ENCODE measurements at regions not wholly inside any gene's neighbourhood (a gene's known extent, or its start where the extent isn't known, plus 50 kb on each side); places are given as distances from the start of the nearest gene placed in this dataset.

DNA sequence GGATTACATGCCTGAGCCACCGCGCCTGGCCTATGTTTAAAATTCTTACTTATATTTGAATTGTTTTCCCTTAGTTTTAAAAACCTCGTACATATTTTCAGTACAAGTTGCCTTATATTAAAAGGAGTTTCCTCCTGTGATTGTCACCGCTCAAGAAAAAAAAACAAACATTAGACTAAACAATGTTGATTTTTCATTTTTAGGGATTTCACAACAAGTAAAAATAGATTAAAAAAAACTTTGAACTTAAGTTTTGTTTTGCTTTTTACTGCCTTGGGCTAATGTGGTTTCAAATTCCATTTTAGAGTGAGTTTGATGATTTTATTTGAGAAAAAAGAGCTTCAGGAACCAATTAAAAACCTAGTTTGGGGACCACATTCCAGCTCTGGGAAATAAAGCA, 1196.6 kb upstream of the CDH18 start:
- TF ChIP-seq, protein P1, sequence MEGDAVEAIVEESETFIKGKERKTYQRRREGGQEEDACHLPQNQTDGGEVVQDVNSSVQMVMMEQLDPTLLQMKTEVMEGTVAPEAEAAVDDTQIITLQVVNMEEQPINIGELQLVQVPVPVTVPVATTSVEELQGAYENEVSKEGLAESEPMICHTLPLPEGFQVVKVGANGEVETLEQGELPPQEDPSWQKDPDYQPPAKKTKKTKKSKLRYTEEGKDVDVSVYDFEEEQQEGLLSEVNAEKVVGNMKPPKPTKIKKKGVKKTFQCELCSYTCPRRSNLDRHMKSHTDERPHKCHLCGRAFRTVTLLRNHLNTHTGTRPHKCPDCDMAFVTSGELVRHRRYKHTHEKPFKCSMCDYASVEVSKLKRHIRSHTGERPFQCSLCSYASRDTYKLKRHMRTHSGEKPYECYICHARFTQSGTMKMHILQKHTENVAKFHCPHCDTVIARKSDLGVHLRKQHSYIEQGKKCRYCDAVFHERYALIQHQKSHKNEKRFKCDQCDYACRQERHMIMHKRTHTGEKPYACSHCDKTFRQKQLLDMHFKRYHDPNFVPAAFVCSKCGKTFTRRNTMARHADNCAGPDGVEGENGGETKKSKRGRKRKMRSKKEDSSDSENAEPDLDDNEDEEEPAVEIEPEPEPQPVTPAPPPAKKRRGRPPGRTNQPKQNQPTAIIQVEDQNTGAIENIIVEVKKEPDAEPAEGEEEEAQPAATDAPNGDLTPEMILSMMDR (IDR thresholded peaks at IDR 0.05; ENCODE audit: borderline replicate concordance, extremely low read depth, low read length, poor library complexity, severe bottlenecking): no peak
- no peak for TF ChIP-seq EZH2 (IDR thresholded peaks at IDR 0.05; ENCODE audit: borderline replicate concordance, low read depth, low read length, severe bottlenecking)

Measured in DND-41 (cell line).